Kidney (tissue), 13 donors: ENCODE measurements at regions not wholly inside any gene's neighbourhood (a gene's known extent, or its start where the extent isn't known, plus 50 kb on each side); places are given as distances from the start of the nearest gene placed in this dataset.
A peak's percentile ranks its signal among the peaks of the same experiment; 100 is the strongest.

Experiments
- DNase-seq, 5 donors: peaks; one replicate each; pipeline ENCODE4 v3.0.0-alpha.2; 2013 to 2020
- FAIRE-seq: peaks from 2 replicates; lab custom pipeline; 2012; peaks lifted over from hg19 to GRCh38; lab: Jason Lieb, UNC
- H3K27ac ChIP-seq, 2 donors: one replicate each; pipeline ENCODE4 v1.7.0; 2013; ENCODE audit warnings: low read depth in 2 of 2, low read length in 2 of 2, inconsistent platforms in 1 of 2
- H3K27me3 ChIP-seq: one replicate; pipeline ENCODE4 v1.7.1; 2013; ENCODE audit warnings: low read length, inconsistent platforms; ENCODE audit not compliant: control insufficient read depth, insufficient read depth
- H3K36me3 ChIP-seq, 3 donors: one replicate each; pipeline versions ENCODE4 v1.7.0 to v1.7.1; 2013; ENCODE audit warnings: low read length in 3 of 3, control low read depth in 1 of 3, inconsistent platforms in 1 of 3; ENCODE audit not compliant: insufficient read depth in 3 of 3, control insufficient read depth in 2 of 3
- H3K4me1 ChIP-seq, 3 donors: one replicate each; pipeline versions ENCODE4 v1.7.0 to v1.7.1; 2013; ENCODE audit warnings: low read length in 3 of 3, inconsistent platforms in 1 of 3, low read depth in 1 of 3; ENCODE audit not compliant: control insufficient read depth in 2 of 3, insufficient read depth in 2 of 3
- H3K4me3 ChIP-seq, 3 donors: one replicate each; pipeline versions ENCODE4 v1.7.0 to v1.8.1; 2013; ENCODE audit warnings: low read length in 3 of 3, control low read depth in 1 of 3, inconsistent platforms in 1 of 3
- H3K9ac ChIP-seq, 3 donors: one replicate each; pipeline versions ENCODE4 v1.7.0 to v1.7.1; 2013; ENCODE audit warnings: low read length in 3 of 3, control low read depth in 1 of 3, inconsistent platforms in 1 of 3
- H3K9me3 ChIP-seq, 3 donors: one replicate each; pipeline versions ENCODE4 v1.7.0 to v1.7.1; 2013; ENCODE audit warnings: low read length in 3 of 3, control low read depth in 1 of 3, inconsistent platforms in 1 of 3; ENCODE audit not compliant: control insufficient read depth in 2 of 3, insufficient read depth in 1 of 3
- CTCF ChIP-seq: IDR thresholded peaks from 3 replicates; pipeline ENCODE4 v1.5.1; 2012; ENCODE audit warnings: mild to moderate bottlenecking, moderate library complexity, borderline replicate concordance; ENCODE audit not compliant: insufficient read depth; ENCODE audit errors: extremely low read depth
- intact Hi-C: fragments of 100-400 bp; cut with DNase I; formaldehyde crosslinking; loops from one replicate; pipeline ENCODE4 v1.11.1; 2022
- donor health status: control.
- donor health status: control.
- donor health status: control.
- donor health status: control.
- donor health status: control.
- donor health status: DM: yes; HTN: yes; CAD: no.
- donor health status: Normal renal cell carcinoma (clear cell type).

- no peak for TF ChIP-seq CTCF
- intact Hi-C loops = no loop called here
- Histone ChIP-seq H3K9me3 (no peaks in the 10 kb centered on the region), H3K36me3 (no peaks in the 10 kb centered on the region), H3K4me3 (no peak overlapping the region), H3K9ac (no peak overlapping the region), H3K27me3 (no peaks in the 10 kb centered on the region), H3K27ac (no peak overlapping the region), H3K4me1 (no peaks in the 10 kb centered on the region)
- FAIRE-seq = no peak
- no peak for DNase-seq
Observed at GRCh38 chr4:89483833-89484232, 176.2 kb upstream of the GPRIN3 start.

GRCh38 chr4:89482926-89483595 is 175.5 kb upstream of the GPRIN3 start:
- Histone ChIP-seq H3K27me3 (no peaks in the 10 kb centered on the region), H3K27ac (no peak overlapping the region), H3K4me3 (no peak overlapping the region), H3K36me3 (no peaks in the 10 kb centered on the region), H3K4me1 (no peaks in the 10 kb centered on the region), H3K9me3 (no peaks in the 10 kb centered on the region), H3K9ac (no peak overlapping the region)
- intact Hi-C loops = no loop called here
- no peak for DNase-seq
- FAIRE-seq = no peak
- TF ChIP-seq CTCF = no peak

- Histone ChIP-seq H3K4me3 (no peak overlapping the region), H3K9ac (no peak overlapping the region), H3K27ac (no peak overlapping the region), H3K9me3 (no peaks in the 10 kb centered on the region), H3K4me1 (no peaks in the 10 kb centered on the region), H3K27me3 (no peaks in the 10 kb centered on the region), H3K36me3 (no peaks in the 10 kb centered on the region)
- DNase-seq = peak in 3 of 5 donors; percentile 20 to 63 (median 34)
- intact Hi-C loops = no loop called here
- peak; percentile 18 for TF ChIP-seq CTCF
- FAIRE-seq = no peak
Observed at GRCh38 chr4:89482251-89482650, 174.7 kb upstream of the GPRIN3 start.
